ENCODE measurements at regions not wholly inside any gene's neighbourhood (a gene's known extent, or its start where the extent isn't known, plus 50 kb on each side); places are given as distances from the start of the nearest gene placed in this dataset.

DNA sequence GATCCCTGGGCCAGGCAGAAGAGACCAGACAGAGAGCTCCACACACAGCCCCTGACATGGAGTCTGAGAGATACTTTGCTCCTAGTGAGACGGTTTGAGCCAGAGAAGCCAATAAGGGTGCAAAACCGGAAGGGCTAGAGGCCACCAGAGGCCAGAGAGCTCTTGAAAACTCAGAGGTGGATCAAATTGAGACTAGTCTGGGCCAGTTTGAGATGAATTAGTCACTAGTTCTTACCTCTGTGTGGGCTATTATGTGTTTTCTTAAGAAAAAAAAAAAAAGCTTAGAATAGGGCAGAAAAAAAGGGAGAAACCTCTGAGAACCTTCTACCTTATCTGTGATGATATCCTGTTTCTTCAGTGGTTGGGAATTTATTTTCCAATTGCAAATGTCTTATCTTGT is 110.4 kb upstream of the EDNRA start:
- H4K20me1 ChIP-seq (ENCODE audit: insufficient read depth, low read length, poor library complexity, severe bottlenecking) = no peaks in the 10 kb centered on the region
- no peak overlapping the region for H3K4me3 ChIP-seq (ENCODE audit: low read length, poor library complexity, severe bottlenecking)
- no peak overlapping the region for H3K9ac ChIP-seq (ENCODE audit: low read depth, low read length, poor library complexity, severe bottlenecking)
- no peak overlapping the region for H3K4me2 ChIP-seq (ENCODE audit: low read depth, low read length, poor library complexity, severe bottlenecking)
- no peaks in the 10 kb centered on the region for H3K4me1 ChIP-seq (ENCODE audit: insufficient read depth, low read length, poor library complexity, severe bottlenecking)
- H3K27me3 ChIP-seq (ENCODE audit: insufficient read depth, low read length, poor library complexity, severe bottlenecking) = no peaks in the 10 kb centered on the region
- no peaks in the 10 kb centered on the region for H3K36me3 ChIP-seq (ENCODE audit: insufficient read depth, low read length)
- no peaks in the 10 kb centered on the region for H3F3A ChIP-seq (ENCODE audit: low read depth)
- H3K9me3 ChIP-seq (ENCODE audit: insufficient read depth, low read depth, low read length) = no peaks in the 10 kb centered on the region
- no peak overlapping the region for H2AFZ ChIP-seq (ENCODE audit: low read length)
- no peaks in the 10 kb centered on the region for H3K9me2 ChIP-seq (replicated peaks; ENCODE audit: low read depth, low read length)
- H3K79me2 ChIP-seq (ENCODE audit: insufficient read depth, low read length) = no peaks in the 10 kb centered on the region
- TF ChIP-seq, protein P1, sequence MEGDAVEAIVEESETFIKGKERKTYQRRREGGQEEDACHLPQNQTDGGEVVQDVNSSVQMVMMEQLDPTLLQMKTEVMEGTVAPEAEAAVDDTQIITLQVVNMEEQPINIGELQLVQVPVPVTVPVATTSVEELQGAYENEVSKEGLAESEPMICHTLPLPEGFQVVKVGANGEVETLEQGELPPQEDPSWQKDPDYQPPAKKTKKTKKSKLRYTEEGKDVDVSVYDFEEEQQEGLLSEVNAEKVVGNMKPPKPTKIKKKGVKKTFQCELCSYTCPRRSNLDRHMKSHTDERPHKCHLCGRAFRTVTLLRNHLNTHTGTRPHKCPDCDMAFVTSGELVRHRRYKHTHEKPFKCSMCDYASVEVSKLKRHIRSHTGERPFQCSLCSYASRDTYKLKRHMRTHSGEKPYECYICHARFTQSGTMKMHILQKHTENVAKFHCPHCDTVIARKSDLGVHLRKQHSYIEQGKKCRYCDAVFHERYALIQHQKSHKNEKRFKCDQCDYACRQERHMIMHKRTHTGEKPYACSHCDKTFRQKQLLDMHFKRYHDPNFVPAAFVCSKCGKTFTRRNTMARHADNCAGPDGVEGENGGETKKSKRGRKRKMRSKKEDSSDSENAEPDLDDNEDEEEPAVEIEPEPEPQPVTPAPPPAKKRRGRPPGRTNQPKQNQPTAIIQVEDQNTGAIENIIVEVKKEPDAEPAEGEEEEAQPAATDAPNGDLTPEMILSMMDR (conservative IDR thresholded peaks at IDR 0.05; ENCODE audit: low read length) = no peak

- no peaks in the 10 kb centered on the region for H3K9me3 ChIP-seq (ENCODE audit: insufficient read depth, low read depth, low read length)
- H3K9me2 ChIP-seq (replicated peaks; ENCODE audit: low read depth, low read length) = no peaks in the 10 kb centered on the region
- H3K4me2 ChIP-seq (ENCODE audit: low read depth, low read length, poor library complexity, severe bottlenecking) = no peak overlapping the region
- H3F3A ChIP-seq (ENCODE audit: low read depth) = no peaks in the 10 kb centered on the region
- no peaks in the 10 kb centered on the region for H3K27me3 ChIP-seq (ENCODE audit: insufficient read depth, low read length, poor library complexity, severe bottlenecking)
- no peaks in the 10 kb centered on the region for H4K20me1 ChIP-seq (ENCODE audit: insufficient read depth, low read length, poor library complexity, severe bottlenecking)
- TF ChIP-seq, protein P1 (conservative IDR thresholded peaks at IDR 0.05; ENCODE audit: low read length) = no peak
- no peak for TF ChIP-seq EZH2phosphoT487 (IDR thresholded peaks at IDR 0.05; ENCODE audit: borderline replicate concordance)
- H3K79me2 ChIP-seq (ENCODE audit: insufficient read depth, low read length) = no peaks in the 10 kb centered on the region
- no peaks in the 10 kb centered on the region for H3K36me3 ChIP-seq (ENCODE audit: insufficient read depth, low read length)
- H2AFZ ChIP-seq (ENCODE audit: low read length) = no peak overlapping the region
- no peaks in the 10 kb centered on the region for H3K4me1 ChIP-seq (ENCODE audit: insufficient read depth, low read length, poor library complexity, severe bottlenecking)
- no peak overlapping the region for H3K4me3 ChIP-seq (ENCODE audit: low read length, poor library complexity, severe bottlenecking)
- no peak overlapping the region for H3K9ac ChIP-seq (ENCODE audit: low read depth, low read length, poor library complexity, severe bottlenecking)
Observed at GRCh38 chr4:147370881-147371280, 110.0 kb upstream of the EDNRA start.

- Histone ChIP-seq H3K4me1 (ENCODE audit: insufficient read depth, low read length, poor library complexity, severe bottlenecking) (no peaks in the 10 kb centered on the region), H3K4me2 (ENCODE audit: low read depth, low read length, poor library complexity, severe bottlenecking) (no peak overlapping the region)
- TF ChIP-seq, protein P1 (conservative IDR thresholded peaks at IDR 0.05; ENCODE audit: low read length) = no peak
- TF ChIP-seq EZH2phosphoT487 (IDR thresholded peaks at IDR 0.05; ENCODE audit: borderline replicate concordance) = no peak
Observed at GRCh38 chr4:147371661-147372060, 109.2 kb upstream of the EDNRA start.

More at GRCh38 chr4:147371661-147372060, 109.2 kb upstream of the EDNRA start:
- Histone ChIP-seq H4K20me1 (ENCODE audit: insufficient read depth, low read length, poor library complexity, severe bottlenecking) (no peaks in the 10 kb centered on the region), H3K9me2 (replicated peaks; ENCODE audit: low read depth, low read length) (no peaks in the 10 kb centered on the region), H3K9ac (ENCODE audit: low read depth, low read length, poor library complexity, severe bottlenecking) (no peak overlapping the region), H3K4me3 (ENCODE audit: low read length, poor library complexity, severe bottlenecking) (no peak overlapping the region), H3K79me2 (ENCODE audit: insufficient read depth, low read length) (no peaks in the 10 kb centered on the region), H3F3A (ENCODE audit: low read depth) (no peaks in the 10 kb centered on the region), H2AFZ (ENCODE audit: low read length) (no peak overlapping the region), H3K27me3 (ENCODE audit: insufficient read depth, low read length, poor library complexity, severe bottlenecking) (no peaks in the 10 kb centered on the region), H3K9me3 (ENCODE audit: insufficient read depth, low read depth, low read length) (no peaks in the 10 kb centered on the region), H3K36me3 (ENCODE audit: insufficient read depth, low read length) (no peaks in the 10 kb centered on the region)

Data from Loucy (cell line).